ENCODE measurements at regions not wholly inside any gene's neighbourhood (a gene's known extent, or its start where the extent isn't known, plus 50 kb on each side); places are given as distances from the start of the nearest gene placed in this dataset.
"Not testable (repeated sequence)": the region's sequence is repeated elsewhere in the genome, so short reads cannot be mapped to it uniquely, and the experiment has no call there.

GRCh38 chr13:112194579-112194978 lies 127.6 kb downstream of the SOX1 start:
- no peak for DNase-seq

GRCh38 chr13:112198396-112199010 lies 131.6 kb downstream of the SOX1 start:
- DNase-seq = no peak

- no peak for DNase-seq
Observed at GRCh38 chr13:112200200-112200599, 133.3 kb downstream of the SOX1 start.

- DNase-seq = no peak
Observed at GRCh38 chr13:112202266-112202665, 135.3 kb downstream of the SOX1 start.

GRCh38 chr13:112202966-112203365 lies 136.0 kb downstream of the SOX1 start:
- no peak for DNase-seq

- no peak for DNase-seq
Observed at GRCh38 chr13:112203614-112204013, 136.7 kb downstream of the SOX1 start.

- no peak for DNase-seq
Observed at GRCh38 chr13:112204346-112205327, 137.7 kb downstream of the SOX1 start.

GRCh38 chr13:112205990-112206389 lies 139.0 kb downstream of the SOX1 start:
- no peak for DNase-seq

GRCh38 chr13:112207129-112207528 lies 140.2 kb downstream of the SOX1 start:
- DNase-seq = no peak

- DNase-seq = no peak
Observed at GRCh38 chr13:112208656-112209055, 141.7 kb downstream of the SOX1 start.

- DNase-seq = no peak
Observed at GRCh38 chr13:112209266-112209665, 142.3 kb downstream of the SOX1 start.

GRCh38 chr13:112209711-112210110 lies 142.8 kb downstream of the SOX1 start:
- no peak for DNase-seq

- no peak for DNase-seq
Observed at GRCh38 chr13:112210371-112210770, 143.4 kb downstream of the SOX1 start.

GRCh38 chr13:112212533-112212932 lies 145.6 kb downstream of the SOX1 start:
- DNase-seq = no peak

GRCh38 chr13:112213467-112214255 lies 146.7 kb downstream of the SOX1 start:
- peak; percentile 87 to 90 for DNase-seq

- no peak for DNase-seq
Observed at GRCh38 chr13:112215871-112216270, 148.9 kb downstream of the SOX1 start.

GRCh38 chr13:112217431-112217830 lies 150.5 kb downstream of the SOX1 start:
- no peak for DNase-seq

GRCh38 chr13:112218416-112218815 lies 151.5 kb downstream of the SOX1 start:
- DNase-seq = no peak

GRCh38 chr13:112219740-112220139 lies 152.8 kb downstream of the SOX1 start:
- DNase-seq = no peak

GRCh38 chr13:112220296-112220875 lies 153.4 kb downstream of the SOX1 start:
- DNase-seq = no peak

- DNase-seq = no peak
Observed at GRCh38 chr13:112220925-112221324, 154.0 kb downstream of the SOX1 start.

- no peak for DNase-seq
Observed at GRCh38 chr13:112222971-112223370, 153.2 kb upstream of the SPACA7 start.

GRCh38 chr13:112223929-112224328 lies 152.2 kb upstream of the SPACA7 start:
- not testable (repeated sequence) for DNase-seq
